G401 (cell line): ENCODE measurements at regions not wholly inside any gene's neighbourhood (a gene's known extent, or its start where the extent isn't known, plus 50 kb on each side); places are given as distances from the start of the nearest gene placed in this dataset.
A peak's percentile ranks its signal among the peaks of the same experiment; 100 is the strongest.

Experiments
- DNase-seq: peaks from one replicate; pipeline ENCODE4 v3.0.0-alpha.2; 2015; ENCODE audit warnings: low spot score
- in situ Hi-C: cut with HindIII; loops from 2 replicates; pipeline ENCODE4 v1.10.0; 2016; ENCODE audit warnings: low sequenced_read_pairs, mixed read lengths

- DNase-seq, result no peak
Measured at GRCh38 chr15:29612701-29613100, 209.6 kb downstream of the TJP1 start.

DNA sequence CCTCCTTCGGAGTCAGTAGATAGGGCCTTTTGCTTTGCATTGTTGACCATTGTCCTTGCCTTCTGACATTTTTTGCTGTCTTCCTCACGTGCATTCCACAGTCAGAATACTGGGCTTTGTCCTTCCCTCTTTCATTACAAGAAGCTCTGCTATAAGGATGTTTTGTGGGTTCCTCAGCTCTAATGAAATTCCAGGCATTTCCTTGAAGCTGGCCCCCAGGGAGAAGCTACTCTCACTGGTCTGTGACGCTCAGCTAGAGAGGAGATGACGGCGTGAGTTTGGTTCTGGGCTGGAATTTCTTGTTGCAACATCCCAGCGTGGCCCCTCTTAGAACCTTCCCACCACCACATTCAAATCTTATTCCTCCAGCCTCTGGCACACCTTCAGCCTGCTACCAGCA is 210.2 kb downstream of the TJP1 start:
- no peak for DNase-seq
- in situ Hi-C loops, result no loop called here

More at GRCh38 chr15:29612701-29613100, 209.6 kb downstream of the TJP1 start:
- in situ Hi-C loops, result no loop called here

- in situ Hi-C loops, result no loop called here
- DNase-seq, result no peak
Measured at GRCh38 chr15:29611057-29611456, 211.2 kb downstream of the TJP1 start.

- in situ Hi-C loops, result no loop called here
- no peak for DNase-seq
Measured at GRCh38 chr15:29601811-29602210, 220.5 kb downstream of the TJP1 start.

DNA sequence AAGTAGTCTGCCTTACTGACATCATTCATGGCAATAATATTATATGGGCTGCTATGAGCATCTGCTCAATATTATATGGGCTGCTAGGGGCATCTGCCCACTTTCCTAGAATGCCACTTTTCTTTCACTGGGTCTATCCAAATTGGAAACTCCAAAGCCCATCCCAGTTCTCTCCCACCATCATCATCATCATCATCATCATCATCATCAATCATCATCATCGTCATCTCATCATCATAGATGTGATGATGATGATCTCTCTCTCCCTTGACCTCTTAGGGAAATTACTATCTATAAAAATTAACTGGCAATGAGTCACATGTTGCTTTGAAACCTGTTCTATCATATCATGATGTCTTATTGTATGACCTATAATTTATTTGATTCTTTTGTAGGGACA is 222.0 kb downstream of the TJP1 start:
- in situ Hi-C loops, result no loop called here
- DNase-seq, result no peak

- DNase-seq, result no peak
- in situ Hi-C loops, result no loop called here
Measured at GRCh38 chr15:29596266-29596665, 226.0 kb downstream of the TJP1 start.

DNA sequence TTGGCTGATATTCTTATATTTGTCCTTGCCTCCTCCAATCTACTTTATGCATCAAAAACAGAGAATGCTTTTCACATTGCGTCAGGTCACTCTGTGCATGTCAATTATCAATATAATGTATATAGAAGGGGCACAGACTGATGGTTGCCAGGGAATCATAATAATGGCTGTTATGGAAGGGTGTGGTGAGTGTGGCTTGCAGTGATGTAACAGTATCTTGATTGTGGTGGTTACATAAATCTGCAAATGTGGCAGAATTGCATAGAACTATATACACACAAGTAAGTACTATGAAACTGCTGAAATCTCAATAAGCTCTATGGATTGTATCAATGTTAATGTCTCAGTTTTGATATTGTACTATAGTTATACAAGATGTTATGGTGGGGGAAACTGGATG is 228.6 kb downstream of the TJP1 start:
- in situ Hi-C loops, result no loop called here
- DNase-seq, result no peak

GRCh38 chr15:29593111-29593510 is 229.2 kb downstream of the TJP1 start:
- no peak for DNase-seq
- in situ Hi-C loops, result no loop called here

DNA sequence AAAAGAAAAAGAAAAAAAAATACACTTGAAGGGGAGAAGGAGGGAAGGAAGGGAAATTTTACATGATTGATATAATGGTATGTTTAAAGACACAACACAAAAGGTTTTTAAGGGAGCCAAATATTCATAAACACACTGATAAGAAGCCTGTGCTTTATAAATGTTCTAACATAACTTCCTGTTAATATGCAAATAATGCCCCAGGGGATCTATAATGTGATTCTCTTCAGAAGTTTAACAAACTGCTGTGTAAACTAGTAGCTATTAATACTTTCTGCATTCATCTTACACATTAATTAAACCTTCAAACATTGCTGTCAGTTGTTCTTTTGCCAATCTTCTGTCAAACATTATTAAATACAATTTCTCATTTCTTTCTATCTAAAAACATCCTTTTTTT is 231.6 kb downstream of the TJP1 start:
- no peak for DNase-seq
- in situ Hi-C loops, result no loop called here

DNA sequence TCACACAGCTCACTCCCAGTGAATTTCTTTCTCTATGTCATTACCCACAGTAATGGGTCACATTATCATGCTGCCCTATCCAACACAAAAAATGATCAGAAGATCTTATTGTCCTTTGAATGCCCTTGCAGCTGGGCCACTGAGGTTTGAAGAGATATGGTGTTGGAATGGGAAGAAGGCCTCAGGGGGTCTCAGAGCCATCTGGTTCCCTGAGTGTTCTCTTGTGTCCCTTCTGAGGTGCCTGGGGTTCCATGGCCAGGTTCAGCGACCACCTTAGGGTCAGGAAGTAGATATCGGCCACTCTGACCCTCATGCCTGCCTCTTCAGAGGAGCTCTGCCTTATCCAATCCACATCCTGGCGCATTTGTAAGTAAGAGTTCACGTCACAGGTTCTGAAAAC is 232.3 kb downstream of the TJP1 start:
- no peak for DNase-seq
- in situ Hi-C loops, result no loop called here

GRCh38 chr15:29589416-29589815 is 232.9 kb downstream of the TJP1 start:
- DNase-seq, result no peak
- in situ Hi-C loops, result no loop called here

- no peak for DNase-seq
- in situ Hi-C loops, result no loop called here
Measured at GRCh38 chr15:29573197-29573838, 248.9 kb downstream of the TJP1 start.

- peak; percentile 39 for DNase-seq
- in situ Hi-C loops, result no loop called here
Measured at GRCh38 chr15:29571792-29572431, 250.4 kb downstream of the TJP1 start.

DNA sequence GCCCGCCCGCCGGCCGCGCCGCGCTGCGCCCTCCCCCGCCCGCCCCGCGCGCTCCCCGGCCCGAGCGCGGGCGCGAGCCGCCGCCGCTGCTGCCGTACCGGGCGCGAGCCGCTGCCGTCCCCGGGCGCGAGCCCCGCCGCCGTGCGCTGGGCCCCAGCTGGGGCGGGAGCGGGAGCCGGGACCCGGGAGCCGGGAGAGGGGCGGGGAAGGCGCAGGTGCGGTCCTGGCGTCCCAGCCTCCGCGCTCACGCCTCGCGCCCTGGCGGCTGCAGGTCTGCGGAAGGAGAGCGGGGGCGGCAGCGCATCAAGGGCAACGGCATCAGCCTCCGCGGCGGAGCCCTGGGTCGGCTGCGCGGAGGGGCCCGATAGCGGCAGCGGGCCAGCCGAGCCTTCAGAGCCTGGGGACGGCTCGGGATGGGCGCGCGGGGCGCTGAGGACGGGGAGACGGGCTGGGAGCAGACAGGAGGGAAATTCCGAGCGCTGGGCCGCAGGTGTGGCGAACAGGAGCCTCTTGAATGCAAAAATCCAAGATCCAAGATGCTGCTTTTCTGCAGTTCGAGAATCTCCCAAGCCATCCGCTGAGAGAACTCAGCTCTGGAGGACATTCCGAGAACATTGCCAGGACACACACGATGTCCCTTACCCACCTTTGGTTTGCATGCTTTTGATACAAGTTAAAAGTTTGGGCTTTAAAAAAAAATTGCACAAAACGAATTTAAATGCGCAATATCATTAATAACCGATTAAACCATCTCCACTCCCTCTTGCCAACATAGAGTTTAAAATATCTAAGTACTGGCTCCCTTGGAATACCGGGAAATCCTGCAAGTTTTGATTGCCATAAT is 251.1 kb downstream of the TJP1 start:
- peak; percentile 63 for DNase-seq
- in situ Hi-C loops, result no loop called here

- peak; percentile 29 for DNase-seq
- in situ Hi-C loops, result no loop called here
Measured at GRCh38 chr15:29570121-29570947, 251.9 kb downstream of the TJP1 start.

GRCh38 chr15:29569533-29570092 is 252.7 kb downstream of the TJP1 start:
- in situ Hi-C loops, result no loop called here
- DNase-seq, result peak; percentile 7

DNA sequence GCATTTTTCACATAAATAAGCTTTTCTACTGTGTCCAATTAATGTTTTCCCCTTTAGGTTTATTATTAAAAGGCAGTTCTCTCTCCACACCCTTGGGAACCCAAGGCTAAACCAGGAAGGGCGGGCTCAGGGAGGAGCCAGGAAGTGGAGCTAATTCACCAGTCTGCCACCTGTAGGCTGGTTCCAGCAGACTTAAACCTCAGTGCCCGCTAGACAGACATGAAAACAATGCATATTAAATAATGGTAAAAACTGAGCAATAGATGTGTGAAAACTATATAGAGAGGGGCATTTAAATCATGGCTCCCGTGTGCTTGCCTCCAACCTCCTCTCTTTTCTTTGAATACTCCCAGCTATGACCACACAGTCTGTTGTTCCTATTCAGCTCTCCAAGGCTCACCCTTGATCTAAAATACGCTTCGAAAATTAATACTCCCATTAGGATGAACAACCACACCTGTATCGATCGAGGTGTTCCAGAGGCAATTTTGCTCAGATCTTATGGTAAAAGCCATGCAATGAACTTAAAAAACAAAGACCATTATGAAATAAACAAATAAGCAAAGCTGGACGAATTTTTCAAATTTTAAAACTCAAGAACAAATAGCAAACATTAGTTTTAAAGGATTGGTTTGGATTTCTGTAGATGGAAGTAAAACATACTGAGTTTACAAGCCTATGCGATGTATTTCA is 253.3 kb downstream of the TJP1 start:
- in situ Hi-C loops, result no loop called here

DNA sequence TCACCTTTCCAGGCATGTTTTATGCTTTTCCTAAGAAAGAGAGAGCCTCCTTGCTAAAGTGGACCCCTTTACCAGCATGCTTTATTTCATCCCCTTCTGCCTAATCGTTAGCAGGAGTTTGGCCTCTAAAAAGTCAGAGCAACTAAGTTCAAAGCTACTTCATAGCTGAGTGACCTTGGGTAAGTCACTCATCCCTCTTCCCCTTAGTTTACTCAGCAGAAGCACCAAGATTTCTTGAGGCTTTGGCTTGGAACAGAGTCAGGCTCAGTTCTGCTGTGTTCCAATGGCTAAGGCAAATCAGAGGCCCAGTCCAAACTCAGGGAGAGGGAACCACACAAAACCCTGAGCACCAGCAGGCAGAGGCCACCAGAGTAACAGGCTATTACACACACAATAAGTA is 254.9 kb downstream of the TJP1 start:
- in situ Hi-C loops, result no loop called here
- DNase-seq, result no peak

More for the DNA sequence above, 253.3 kb downstream of the TJP1 start:
- DNase-seq, result peak; percentile 79

DNA sequence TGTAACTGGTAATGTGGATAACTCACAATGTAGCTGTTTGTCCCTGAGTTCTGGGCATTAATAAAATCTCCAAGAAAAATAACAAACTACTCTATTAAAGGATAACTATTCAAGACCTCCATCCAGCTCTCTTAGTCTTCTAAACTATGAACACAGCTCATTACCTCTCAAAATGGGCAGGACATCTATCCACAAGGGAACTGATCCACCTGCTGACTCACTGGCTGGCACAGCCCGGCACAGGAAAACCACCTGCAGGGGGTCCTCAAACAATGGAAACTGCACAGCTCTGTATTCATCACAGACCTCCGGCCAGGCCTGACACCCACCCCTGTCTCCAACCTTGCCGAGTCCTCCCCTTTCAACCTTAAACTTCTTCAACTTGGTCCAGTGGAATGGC is 255.4 kb downstream of the TJP1 start:
- in situ Hi-C loops, result no loop called here

More for the DNA sequence above, 255.4 kb downstream of the TJP1 start:
- DNase-seq, result no peak
